HG02852 (cell line): ENCODE measurements at regions not wholly inside any gene's neighbourhood (a gene's known extent, or its start where the extent isn't known, plus 50 kb on each side); places are given as distances from the start of the nearest gene placed in this dataset.

Experiments used
- ATAC-seq: cut with Tn5 transposase; IDR thresholded peaks from one replicate; pipeline ENCODE4 v1.9.1; 2021; ENCODE audit warnings: mild to moderate bottlenecking, moderate library complexity; ENCODE audit not compliant: unreplicated experiment

- no peak for ATAC-seq
These were observed 861.0 kb downstream of the SORCS3 start for GRCh38 chr10:105502058-105502457.

DNA sequence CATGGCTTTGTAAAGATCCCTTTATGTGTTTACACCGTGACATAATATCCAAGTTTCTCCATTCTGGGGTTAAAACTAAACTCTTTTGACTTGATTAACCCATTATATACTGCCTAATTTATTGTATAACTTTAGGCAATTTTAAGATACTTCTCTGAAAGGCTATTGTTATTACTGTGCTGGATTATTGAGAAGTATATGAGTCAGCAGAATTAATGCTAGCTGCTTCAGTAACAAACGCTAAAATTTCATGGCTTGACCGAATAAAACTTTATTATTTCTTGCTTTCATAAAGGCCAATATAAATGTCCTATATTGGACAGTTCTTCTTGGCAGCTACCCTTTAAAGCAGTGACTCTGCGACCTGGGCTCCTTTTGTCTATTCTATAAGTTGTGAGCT, 853.9 kb downstream of the SORCS3 start:
- no peak for ATAC-seq

GRCh38 chr10:105494303-105494702, 853.2 kb downstream of the SORCS3 start:
- ATAC-seq, result no peak

GRCh38 chr10:105473170-105473569, 832.1 kb downstream of the SORCS3 start:
- no peak for ATAC-seq

DNA sequence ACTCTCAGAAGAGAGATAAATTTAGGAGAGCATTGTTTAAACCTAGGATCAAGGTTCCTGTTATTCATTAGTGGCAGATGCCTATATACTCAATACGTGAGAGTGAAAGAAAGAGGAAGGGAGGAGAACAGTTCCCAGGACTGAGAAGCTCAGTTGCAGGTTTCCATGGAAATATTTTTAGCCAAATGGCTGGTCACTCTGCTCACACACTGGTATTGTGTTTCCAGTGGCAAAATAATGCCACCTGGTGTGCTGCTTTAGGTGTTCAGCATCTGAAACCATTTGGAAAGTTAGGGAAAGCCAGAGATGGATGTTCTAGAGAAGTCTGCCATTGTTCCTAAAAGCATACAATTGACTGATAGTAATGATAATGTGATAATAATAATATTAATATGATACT, 827.7 kb downstream of the SORCS3 start:
- no peak for ATAC-seq

GRCh38 chr10:105466521-105466920, 825.4 kb downstream of the SORCS3 start:
- no peak for ATAC-seq

DNA sequence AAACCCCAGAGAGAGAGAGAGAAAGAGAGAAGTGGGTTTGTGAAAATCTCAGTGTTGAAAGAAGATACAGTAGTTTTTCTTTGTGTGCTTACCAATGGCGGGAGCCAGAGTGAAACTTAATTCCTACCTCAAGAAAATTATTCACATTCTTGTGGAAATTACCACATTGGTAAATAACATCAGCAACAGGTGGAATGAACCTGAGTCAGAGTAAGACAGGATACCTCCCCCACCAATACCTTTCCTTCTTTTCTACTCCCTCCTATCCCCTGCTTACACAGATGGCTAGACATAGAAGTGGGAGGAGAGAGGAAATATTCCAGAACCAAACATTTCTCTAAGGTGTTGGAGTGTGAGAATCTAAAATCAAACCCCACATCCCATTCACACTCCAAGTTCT, 793.9 kb downstream of the SORCS3 start:
- ATAC-seq, result no peak

DNA sequence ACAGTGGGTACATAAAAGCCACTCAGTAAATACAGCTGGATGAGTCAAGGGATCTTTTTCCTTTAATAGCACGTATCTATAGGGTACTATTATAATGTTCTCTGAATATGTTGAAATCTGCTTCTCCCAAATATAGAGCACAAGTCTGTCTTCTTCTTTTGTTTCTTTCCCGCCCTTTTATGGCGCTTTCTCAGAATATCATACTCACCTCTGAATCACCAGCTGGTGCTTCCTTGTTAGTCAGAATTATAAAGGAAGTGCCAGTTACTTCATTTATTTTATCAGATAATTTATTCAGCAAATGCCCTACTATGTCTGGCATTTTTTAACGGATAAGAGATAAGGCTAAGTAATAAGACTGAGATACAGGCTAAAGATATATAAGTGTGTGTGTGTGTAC, 772.9 kb downstream of the SORCS3 start:
- no peak for ATAC-seq

- no peak for ATAC-seq
These were observed 768.3 kb downstream of the SORCS3 start for GRCh38 chr10:105409370-105409769.

DNA sequence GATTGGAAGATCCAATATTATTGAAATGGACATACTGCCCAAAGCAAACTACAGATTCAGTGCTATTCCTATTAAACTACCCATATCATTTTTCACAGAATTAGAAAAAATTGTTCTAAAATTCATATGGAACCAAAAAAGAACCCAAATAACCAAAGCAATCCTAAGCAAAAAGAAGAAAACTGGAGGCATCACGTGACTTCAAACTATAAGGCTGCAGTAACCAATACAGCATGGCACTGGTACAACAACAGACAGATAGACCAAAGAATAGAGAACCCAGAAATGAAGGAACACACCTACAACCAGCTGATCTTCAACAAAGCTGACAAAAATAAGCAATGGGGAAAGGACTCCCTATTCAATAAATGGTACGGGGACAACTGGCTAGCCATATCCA, 765.4 kb downstream of the SORCS3 start:
- no peak for ATAC-seq

- no peak for ATAC-seq
These were observed 757.1 kb downstream of the SORCS3 start for GRCh38 chr10:105398202-105398601.

DNA sequence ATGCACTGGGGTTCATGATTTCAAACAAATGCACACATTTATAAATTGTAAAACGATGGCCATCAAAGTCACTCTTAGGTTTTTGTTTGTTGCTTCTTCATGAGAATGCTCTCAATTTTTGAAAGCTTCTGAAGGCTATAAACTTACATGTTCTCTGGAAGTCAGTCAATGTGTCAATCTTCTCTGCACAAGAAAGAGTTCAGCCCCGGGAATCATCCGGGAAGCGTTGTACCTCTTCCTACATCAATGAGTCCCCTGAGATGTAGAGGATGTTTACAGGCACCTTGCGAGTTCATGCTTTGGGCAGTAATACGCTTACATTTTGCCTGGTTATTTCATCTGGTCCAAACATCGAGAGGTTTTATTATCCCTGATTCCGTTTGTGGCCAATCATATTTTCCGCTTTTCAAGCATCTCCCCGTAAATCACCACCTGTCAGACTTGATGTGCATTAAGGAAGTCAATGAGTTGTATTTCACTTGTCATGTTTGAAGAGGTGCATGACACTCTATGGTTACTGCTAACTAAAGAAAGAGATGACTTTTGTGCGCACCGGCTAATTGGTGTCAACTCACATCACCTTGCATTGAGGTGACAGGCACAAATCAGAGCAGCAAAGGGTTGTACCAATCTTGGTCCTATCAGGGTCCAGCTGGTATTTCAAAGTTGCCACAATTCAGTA, 750.7 kb downstream of the SORCS3 start:
- no peak for ATAC-seq

- no peak for ATAC-seq
These were observed 746.9 kb downstream of the SORCS3 start for GRCh38 chr10:105387971-105388370.

GRCh38 chr10:105383978-105384377, 742.9 kb downstream of the SORCS3 start:
- ATAC-seq, result no peak

- no peak for ATAC-seq
These were observed 729.6 kb downstream of the SORCS3 start for GRCh38 chr10:105370692-105371091.

- ATAC-seq, result no peak
These were observed 718.6 kb downstream of the SORCS3 start for GRCh38 chr10:105359708-105360107.

DNA sequence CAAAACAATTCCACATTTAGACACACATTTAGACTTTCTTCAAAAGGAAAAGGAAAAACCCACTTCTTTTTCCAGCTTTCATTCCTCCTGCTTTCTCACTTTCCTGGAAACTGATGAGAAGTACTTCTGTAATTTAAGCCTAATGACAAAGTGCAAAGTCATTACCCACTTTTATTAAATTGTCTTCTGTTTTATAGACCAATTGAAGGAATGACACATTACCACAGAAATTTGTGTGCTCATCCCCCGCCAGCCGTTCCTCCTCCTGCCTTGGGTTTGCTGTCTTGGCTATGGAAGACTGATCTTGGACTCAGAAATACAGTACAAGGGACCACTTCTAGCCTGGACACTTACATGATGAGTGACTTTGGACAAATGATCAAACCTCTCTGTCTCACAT, 717.8 kb downstream of the SORCS3 start:
- no peak for ATAC-seq

- ATAC-seq, result no peak
These were observed 715.5 kb downstream of the SORCS3 start for GRCh38 chr10:105356626-105357025.

DNA sequence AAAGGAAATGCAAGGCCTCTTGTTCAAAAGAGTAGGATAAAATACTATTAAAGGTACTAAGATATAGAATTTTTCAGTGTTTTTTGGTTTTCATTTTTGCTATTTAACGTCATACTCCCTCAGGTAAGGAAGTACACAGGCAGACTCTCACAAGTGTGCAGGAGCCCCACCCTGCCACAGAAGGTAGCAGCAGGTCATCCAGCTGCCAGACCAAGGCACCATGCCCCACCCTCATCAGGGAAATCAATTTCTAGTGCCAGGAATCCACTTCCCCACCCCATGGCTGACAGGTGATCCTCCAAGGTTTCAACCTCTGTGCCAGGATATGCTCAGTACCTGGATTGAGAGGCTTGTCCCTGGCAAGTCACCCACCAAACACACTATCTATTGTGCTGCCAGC, 712.9 kb downstream of the SORCS3 start:
- no peak for ATAC-seq

DNA sequence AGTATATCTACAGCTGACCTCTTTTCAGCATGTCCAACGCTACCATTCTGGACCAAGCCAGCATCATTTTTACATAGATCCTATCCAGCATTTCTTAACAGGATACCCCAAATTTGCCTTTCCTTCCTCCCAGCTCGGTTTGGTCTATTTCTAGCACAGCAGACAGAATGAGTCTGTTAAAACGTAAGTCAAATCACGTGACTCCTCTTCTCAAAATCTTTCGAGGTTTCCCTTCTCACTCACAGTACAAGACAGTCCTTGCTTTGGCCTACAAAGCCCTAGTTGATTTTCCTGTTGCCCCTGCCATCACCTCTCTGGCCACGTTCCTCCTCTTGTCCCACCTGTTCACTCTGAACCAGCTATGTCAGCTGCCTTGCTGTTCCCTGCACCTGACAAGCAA, 711.7 kb downstream of the SORCS3 start:
- no peak for ATAC-seq

DNA sequence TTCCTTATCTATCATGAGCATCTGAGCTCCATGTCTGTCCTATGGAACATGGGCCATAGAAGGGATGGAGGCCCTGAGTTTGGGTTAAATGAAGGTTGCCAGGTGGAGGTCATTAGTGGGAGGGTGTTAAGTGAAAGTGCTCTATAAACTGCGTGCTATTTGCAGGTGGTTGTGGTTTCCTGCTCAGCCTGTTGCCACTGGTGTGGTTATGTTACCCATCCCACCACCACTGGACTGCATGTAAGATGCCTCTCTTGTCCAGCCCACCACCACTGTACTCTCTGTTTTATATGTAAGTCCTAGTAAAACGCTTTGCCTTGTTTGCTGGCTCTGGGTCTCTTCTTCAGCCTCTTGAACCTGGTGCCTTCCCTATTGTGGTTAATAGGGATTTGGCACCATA, 711.2 kb downstream of the SORCS3 start:
- ATAC-seq, result no peak

GRCh38 chr10:105351187-105351586, 710.1 kb downstream of the SORCS3 start:
- no peak for ATAC-seq

- no peak for ATAC-seq
These were observed 706.4 kb downstream of the SORCS3 start for GRCh38 chr10:105347487-105347886.
